ENCODE measurements at regions not wholly inside any gene's neighbourhood (a gene's known extent, or its start where the extent isn't known, plus 50 kb on each side); places are given as distances from the start of the nearest gene placed in this dataset.

DNA sequence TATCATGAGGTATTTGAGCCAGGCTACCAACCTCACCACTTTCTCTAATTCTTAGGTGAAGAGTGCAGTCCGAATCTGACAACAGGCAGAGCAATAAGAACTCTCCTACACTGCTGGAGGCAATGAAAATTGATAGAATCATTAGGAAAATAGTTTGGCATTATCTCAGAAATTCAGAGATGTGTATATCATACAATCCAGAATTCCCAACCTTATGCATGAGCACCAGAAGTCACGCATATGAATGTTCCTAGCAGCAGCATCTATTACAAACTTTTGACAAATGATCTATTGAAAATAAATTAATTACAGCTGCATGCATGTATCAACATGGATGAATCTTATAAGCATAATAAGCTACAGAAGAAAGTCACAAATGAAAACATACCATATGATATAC is 176.9 kb upstream of the CAMK1G start:
- DNase-seq, result no peak

DNA sequence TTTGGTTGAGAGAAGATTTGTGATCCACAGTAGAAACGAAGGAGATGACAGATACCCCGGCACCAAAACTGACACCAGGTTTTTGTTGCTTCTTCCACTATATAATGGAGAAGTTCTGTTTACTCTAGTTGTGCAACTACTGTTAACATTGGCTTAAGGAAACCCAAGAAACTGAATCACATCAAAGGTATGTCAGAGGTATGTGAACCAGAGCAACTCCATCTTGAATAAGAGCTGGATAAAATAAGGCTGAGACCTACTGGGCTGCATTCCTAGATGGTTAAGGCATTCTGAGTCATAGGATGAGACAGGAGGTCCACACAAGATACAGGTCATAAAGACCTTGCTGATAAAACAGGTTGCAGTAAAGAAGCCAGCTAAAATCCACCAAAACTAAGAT is 173.7 kb upstream of the CAMK1G start:
- no peak for DNase-seq

DNA sequence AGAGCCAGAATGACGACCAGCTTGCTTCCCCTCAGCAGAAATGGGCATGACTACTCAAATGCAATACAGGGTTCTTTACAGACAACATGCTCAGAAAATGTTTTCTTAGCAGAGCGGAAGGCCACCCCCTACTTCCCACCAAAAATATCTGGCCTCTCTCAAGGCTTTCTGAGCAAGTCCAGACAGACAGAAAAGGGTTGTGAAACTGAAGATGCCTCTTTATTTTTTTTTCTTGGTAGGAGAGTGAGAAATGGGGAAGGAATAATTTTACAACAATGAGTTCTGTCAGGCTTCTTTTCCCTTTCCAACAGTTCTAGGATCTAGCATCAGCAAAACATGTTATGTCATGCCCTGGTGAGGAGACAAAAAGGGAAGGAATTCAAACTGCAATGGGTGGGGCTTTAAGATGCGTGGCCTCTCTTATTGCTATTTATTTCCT is 172.0 kb upstream of the CAMK1G start:
- no peak for DNase-seq

DNA sequence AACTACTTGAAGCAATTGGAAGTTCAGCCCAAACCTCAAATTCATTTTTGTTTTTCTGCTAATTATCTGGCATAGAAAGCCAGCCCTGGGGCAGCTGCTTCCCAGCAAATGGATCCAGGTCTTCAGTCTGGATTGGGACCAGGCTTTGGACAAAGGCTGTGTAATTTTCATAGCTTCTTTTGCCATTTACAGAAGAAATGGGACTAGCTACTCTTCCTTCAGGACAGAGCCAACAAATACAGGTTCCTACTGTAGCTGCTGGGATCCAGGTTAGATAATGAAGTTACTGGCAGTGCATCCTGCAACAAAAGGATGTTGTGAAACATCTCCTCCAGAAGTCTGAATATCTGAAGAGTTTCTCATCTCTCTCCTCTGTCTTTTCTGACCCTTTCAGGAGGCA is 171.5 kb upstream of the CAMK1G start:
- DNase-seq, result no peak

DNA sequence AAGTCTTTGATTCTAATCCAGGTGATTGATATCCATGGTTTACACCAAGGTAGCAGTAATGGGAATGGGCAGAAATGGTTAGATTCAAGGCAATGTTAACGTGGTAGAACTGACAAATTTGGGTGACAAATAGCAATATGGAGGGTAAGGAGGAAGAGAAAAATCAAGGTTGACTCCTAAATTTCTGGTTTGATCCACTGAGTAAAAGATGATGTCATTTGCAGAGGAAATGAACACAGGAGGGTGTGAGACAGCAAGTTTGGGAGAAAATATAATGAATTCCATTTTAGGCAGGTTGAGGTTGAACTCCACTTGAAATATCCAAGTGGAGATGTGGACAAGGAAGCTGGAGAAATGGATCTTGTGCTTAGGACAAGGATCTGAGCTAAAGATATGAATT is 170.9 kb upstream of the CAMK1G start:
- DNase-seq, result no peak

DNA sequence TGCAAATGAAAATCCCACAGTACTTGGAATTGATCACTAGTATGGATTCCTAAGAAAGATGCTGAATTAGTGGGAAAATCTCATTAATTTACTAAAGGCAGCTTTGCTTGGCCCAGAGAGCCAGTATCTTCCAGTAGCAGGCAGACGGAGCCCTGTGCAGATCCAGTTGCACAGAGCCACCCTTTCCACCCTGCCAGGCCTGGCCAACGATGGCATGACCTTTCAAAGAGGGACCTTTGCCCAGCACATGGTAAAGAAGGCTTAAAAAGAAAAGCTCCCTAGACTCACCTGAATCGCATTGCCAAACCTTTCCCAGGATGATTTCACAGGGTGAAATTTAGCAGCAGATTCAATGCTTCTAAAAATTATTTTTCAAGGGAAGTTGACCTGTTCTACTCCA is 170.5 kb upstream of the CAMK1G start:
- no peak for DNase-seq

DNA sequence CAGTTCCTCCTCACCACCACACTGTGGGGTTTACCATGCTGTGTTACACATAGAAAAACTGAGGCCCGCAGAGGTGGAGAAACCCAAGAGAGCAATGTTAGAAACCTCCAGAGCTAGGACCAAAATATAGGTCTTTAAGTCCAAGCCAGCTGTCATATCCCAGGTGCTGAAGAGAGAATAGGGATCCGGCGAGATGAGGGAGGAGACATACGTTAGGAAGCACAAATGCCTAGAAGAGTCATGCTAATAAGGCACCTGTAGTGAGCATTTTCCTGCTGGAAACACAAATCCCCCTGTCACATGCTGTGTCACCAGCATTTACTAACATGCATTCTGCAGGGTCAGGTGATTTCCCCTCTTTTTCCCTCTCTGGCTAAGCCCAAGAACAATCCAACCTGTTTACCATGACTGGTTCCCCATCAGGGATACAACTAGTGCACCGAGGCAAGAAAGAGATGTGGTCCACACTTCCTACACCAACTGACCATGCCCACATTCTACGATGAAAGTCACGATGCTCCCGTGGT is 168.6 kb upstream of the CAMK1G start:
- no peak for DNase-seq

DNA sequence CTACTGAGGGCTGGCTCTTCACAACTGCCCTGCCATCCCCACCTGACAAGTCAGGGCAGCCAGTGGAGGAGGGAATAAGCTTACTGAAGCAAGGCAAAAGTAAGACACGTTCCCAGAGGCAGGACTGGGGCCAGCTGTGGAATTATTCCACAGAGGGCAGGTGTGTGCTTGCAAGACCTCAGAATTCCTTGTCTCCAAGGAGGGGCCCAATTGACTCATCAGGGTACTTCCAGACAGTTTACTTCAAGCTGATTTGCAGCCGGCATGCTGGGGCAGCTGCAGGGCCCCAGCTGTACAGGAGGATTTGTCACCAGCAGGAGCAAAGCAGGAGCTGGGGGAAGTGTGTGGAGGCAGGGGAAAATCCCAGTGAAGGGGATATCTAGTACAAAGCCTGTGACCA is 167.5 kb upstream of the CAMK1G start:
- DNase-seq, result no peak

DNA sequence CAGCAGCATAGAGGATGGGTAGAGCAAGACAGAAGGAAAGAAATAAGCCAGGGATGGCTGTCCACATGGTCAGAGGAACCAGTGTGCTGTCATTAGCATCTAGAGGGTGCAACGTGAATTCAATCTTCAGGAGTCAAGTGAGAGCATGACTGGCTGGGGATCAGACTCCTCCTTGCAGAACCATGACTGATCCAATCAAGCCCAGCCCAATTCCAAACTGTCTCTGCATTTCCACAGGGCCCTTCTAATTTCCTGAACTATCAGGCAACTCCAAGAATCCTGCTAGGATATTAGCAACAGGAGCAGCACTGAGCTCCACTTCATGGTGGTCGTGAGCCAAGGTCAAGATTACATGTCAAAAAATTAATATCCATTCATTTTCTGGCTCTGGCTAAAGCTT is 166.8 kb upstream of the CAMK1G start:
- no peak for DNase-seq

DNA sequence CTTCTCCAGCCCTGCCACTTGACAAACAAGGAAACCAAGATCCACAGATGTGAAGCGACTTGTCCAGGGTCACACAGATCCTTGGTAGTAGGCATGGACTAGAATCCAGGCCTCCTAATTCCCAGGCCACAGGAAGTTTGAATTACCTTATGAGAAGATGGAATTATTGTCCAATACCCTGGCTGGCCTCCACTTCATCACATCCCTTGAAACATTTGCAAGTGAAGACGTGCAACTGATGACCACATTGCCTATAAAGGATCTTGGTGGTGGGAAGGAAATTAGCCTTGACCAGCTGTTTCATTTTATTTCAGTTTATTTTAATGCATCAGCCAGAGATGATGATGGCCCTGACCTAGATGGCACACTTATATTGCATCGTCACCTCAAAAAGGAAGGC is 165.8 kb upstream of the CAMK1G start:
- no peak for DNase-seq

DNA sequence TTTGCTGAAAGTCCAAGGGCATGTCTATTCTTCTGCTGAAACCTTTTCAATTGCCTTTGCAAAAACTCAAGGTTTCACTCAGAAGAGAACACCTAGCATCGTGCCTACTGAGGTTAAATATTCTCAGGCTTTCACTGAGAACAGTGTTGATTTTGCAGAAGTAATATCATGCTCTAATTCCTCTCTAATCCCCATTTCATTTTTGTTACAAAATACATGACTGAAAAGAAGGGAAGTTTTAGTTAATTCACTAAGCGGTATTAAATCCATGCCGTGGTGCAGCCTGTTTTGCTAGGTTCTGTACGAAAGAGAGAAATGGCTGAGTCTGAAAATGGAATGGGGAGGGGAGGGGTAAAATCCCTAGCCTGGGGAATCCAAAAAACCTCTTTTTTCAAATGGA is 163.2 kb upstream of the CAMK1G start:
- DNase-seq, result no peak

DNA sequence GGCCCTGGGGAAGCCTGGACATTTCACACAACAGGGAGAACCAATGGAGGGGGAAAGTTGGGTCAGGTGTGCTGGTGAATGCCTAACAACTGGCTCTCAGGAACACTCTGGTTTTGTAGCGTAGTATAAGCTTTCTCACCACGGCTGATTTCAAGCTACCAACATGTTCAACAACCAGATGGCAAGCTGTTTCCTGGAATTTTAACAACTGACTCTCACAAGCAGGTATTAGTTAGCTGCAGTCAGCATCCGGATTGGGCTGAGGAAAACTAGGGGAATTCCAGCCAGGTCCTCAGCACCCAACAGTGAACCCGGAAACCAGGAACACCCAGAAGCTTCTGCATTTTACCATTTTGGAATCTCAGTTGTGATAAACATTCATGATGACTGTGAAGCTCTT is 162.3 kb upstream of the CAMK1G start:
- no peak for DNase-seq

DNA sequence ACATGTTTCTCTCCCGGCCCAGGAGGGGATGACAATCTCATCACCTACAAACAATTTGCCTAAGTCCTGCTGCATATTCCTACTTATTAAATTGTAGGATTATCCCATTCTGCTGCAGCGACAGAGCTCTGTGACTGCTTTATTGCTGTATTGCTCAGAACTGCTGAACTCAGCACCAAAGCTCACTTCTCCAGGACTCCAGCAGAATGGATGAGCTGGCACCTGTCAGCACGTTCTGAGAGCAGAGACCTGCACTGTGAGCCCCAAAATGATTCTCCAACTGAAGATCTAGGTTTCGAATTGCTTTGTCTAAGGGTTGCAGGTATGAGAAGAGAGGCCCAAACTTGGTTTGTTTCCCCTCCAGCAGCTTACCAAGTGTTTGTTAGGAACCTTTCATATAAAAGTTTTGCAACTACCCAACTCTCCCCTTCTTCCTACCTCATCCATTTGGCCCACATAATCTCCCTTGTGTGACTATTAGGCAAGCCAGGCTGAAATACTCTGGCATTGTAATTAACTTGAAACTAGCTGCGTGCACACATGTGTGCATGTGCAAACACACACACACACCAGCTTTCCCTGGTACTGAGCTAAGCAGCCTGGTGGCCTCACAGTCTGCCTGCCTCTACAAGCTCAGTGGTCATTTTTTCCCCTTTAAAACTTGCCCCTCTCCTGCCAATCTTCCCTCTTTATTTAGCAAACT is 161.4 kb upstream of the CAMK1G start:
- no peak for DNase-seq

DNA sequence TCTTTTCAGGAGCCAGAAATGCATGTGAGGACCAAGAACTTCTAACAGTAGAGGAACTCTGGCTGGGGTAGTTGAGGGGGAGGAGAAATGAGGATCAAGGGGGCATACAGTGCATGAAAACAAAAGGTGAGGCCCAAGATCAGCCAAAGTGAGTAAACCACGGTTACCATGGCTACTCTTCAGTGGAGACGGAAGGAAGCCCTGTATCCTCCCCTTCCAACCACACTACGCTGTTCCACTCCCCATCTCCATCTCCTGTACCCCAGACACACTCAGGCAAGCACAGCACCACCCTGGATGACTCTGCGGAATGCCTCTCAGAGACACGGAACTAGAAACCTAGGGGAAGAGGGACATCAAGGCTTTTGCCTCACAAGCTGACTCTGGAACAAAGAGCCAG is 157.6 kb upstream of the CAMK1G start:
- no peak for DNase-seq

DNA sequence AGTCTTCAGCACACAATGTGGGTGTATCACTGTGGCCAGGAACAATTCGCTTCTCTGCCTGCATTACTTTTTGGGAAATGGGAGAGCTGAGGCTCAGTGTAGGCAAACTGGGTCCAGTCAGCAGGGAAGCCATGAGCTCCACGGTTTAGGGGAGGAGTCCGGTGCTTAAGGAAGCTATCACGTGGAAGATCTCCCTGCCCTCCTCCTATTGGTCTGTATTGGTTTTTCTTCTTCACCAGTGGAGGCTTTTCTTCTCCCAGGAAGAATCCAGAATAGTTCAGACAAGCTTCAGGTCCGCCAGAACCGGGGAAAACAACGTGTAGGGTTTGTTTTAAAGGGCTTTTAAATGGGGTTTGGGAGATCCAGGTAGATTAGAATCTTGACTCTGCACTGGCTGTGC is 156.2 kb upstream of the CAMK1G start:
- DNase-seq, result no peak

DNA sequence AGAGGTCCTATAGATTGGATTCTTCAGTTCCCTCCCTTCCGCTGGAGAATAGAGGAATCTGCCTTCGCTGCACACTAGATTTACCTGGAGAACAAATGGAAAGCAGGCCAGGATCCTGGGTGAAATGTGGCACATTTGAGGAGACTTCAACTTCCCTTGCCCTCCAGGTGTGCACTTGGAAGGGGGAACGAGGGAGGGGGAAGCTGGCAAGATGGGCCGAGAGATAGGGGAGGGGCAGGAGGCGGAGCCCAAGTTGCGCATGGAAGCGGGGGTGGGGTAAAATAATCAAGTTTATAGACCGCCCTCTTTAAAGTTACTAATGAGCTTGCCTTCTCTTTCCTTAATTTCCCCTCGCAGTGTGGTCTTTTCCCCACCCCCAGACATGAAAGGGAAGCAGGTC is 155.7 kb upstream of the CAMK1G start:
- DNase-seq, result no peak

DNA sequence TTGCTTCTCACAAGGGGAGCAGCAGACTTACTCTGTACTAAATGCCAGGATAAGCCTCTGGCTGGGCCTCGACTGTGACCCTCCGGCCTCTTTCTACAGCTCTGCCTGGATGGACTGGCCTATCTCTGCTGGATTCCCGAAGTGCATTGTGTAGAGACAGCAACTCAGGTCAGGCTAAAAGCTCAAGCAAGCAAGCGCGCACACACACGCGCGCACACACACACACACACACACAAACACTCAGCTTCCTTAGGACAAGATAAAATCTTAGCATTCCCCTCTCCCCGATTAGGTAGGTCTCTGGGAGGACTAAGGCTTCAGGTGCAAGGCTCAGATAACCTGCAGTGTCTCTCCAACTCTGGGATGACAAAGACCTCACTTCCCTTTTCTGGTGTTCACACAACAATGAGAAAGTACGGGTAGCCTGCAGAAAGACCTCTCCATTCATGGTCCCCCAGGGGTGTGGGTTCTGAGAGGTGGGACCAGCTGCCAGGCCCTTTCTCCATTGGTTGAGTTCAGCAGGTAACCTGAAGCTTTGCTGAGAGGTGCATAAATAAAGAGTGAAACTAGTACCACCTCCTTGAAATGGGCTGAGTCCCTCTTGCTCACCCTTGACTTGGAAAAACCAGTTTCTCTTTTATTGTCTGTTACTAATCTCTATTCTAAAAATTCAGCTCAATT is 155.1 kb upstream of the CAMK1G start:
- DNase-seq, result peak; percentile 45

DNA sequence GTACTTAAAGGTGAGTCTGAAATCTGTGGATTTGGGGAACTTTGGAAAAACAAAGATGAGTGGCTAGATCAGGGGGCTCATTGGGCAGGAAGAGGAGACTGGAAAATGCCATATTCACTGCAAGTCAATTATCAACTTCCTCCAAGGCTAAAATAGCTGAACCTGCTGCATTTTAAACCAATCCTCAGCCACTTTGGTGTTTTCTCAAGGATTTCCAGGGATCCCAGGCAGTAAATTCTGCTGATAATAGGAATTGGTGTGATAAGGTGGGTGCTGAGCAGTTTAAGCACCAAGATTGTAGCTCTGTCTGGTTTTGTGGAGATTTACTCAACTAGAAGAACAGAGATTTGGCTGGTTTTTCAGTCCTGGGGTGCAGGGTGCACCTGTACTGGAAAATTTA is 153.9 kb upstream of the CAMK1G start:
- DNase-seq, result no peak

DNA sequence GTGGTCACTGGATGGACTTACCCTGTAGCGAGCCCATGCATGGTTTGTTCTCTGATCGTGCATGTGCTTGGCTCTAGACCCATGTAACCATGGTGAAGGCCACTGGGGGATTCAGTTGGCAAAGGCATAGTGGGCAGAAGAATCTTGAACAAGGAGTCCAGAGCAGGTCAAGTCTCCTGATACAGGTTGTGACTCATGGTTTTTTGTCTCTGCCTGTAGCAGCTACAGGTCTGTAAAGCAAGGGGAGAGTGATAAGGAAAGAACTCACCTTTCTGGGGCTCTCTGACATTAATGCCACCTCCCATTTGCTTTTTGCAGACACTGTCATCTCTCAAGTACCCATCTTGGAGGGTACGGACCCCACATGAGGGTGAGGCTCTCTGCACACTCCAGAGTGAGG is 153.4 kb upstream of the CAMK1G start:
- DNase-seq, result no peak

DNA sequence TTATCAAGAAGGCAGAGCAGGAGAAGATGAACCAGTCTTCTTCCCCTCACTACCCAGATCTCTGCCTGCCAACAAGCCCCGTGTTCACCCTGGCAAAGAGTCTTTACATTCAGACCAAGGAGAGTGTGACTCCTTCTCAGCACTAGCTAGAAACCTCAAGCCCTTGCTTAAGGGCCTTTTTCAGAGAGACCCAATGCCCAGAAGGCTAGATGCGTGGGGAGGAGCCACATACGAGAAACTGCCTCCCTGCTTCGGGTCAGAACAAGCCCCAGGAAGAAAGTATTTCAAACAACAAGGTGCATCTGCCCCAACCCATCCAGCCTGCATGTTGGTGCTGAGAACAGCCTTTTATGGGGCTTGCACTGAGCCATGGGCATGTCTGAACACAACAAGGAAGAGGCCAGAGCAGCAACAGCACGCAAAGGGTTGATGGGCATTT is 152.7 kb upstream of the CAMK1G start:
- DNase-seq, result no peak

DNA sequence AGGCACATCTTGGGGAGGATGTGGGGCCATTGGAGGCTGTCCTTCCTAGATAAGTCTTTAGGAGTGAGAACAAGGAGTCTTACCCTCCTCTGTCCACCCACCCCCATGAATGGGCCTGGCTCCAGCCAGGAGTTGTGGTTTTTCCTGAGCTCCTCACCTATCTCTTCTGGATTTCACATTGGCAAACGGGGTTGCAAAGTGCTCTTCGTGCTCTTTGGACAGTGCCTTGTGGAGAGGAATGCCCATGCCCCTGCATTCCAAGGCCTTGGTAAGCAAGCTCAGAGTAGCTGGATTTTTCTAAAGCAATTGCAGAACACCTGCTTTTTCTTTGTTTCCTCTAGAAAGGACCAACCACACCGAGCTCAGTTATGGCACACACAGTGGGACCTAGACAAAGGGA is 152.1 kb upstream of the CAMK1G start:
- DNase-seq, result no peak

DNA sequence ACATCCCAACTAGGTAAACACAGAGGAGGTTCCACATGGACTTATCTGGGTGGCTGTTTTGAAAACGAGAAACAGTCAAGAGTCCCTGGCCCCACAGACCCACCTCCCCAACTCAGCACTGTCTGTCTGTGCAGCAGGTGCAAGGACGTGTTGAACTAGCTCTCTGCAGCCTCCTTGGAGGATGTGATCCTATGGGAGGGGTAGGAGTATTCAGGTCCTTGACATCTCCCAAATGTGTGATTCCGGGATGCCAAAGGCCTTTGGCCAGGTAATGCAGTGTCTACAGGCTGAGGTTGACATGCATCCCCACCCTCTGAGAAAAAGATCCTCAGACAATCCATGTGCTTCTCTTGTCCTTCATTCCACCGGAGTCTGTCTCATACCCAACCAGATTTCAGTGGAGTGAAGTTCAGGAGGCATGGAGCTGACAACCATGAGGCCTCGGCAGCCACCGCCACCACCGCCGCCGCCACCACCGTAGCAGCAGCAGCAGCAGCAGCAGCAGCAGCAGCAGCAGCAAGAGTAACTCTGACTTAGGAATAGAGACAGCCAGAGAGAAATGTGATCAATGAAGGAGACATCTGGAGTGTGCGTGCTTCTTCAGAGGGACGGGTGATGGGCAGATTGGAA is 151.6 kb upstream of the CAMK1G start:
- no peak for DNase-seq

DNA sequence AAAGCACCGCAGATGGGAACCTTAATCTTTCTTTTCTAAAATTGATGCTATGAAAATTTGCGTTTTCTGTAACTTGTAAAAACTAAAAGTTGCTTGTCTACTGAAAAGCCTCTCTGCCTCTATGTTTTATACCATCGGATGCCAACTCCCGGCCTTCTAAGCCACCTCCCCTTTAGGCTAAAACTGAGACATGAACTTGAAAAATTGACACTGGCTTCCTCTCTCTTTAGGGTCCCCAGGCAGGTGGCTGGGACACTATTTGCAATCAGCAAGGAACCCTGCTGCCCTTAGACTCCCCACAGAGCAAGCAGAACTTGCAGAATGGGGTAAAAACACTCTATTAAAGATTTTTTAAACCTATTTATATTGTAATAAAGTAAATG is 151.1 kb upstream of the CAMK1G start:
- no peak for DNase-seq

DNA sequence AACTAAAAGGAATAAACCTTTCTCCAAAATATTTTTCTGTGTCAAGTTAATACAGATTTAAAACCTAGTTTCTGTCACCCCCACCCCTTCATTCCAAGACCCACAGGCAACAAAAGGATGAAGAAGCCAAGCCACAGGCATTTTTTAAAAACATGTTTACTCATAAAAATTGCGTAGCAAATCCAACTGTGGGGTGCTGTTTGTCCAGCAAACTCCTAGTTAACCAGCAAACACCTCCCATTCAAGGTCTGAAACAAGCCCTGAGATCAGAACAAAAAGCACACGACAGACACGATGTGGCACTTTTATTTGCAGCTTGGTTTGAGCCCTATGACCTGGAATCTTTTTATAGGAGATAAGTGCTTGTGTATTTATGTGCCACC is 149.9 kb upstream of the CAMK1G start:
- DNase-seq, result no peak

Measured in right kidney (tissue), 1 donor.